HG02642 (cell line): ENCODE measurements at regions not wholly inside any gene's neighbourhood (a gene's known extent, or its start where the extent isn't known, plus 50 kb on each side); places are given as distances from the start of the nearest gene placed in this dataset.
"Not testable (repeated sequence)": the region's sequence is repeated elsewhere in the genome, so short reads cannot be mapped to it uniquely, and the experiment has no call there.

Experiments used
- ATAC-seq: cut with Tn5 transposase; IDR thresholded peaks from one replicate; pipeline ENCODE4 v1.9.1; 2021; ENCODE audit warnings: mild to moderate bottlenecking; ENCODE audit not compliant: unreplicated experiment, poor library complexity

GRCh38 chr1:88609051-88609450 is 75.0 kb upstream of the PKN2 start:
- ATAC-seq, result no peak

- no peak for ATAC-seq
These were observed 73.4 kb upstream of the PKN2 start for GRCh38 chr1:88610687-88611086.

GRCh38 chr1:88612292-88612691 is 71.8 kb upstream of the PKN2 start:
- ATAC-seq, result no peak

- no peak for ATAC-seq
These were observed 71.3 kb upstream of the PKN2 start for GRCh38 chr1:88612773-88613172.

GRCh38 chr1:88618331-88618730 is 65.7 kb upstream of the PKN2 start:
- no peak for ATAC-seq

- ATAC-seq, result not testable (repeated sequence)
These were observed 61.0 kb upstream of the PKN2 start for GRCh38 chr1:88623101-88623500.
